ENCODE measurements at regions not wholly inside any gene's neighbourhood (a gene's known extent, or its start where the extent isn't known, plus 50 kb on each side); places are given as distances from the start of the nearest gene placed in this dataset.
A peak's percentile ranks its signal among the peaks of the same experiment; 100 is the strongest.

DNA sequence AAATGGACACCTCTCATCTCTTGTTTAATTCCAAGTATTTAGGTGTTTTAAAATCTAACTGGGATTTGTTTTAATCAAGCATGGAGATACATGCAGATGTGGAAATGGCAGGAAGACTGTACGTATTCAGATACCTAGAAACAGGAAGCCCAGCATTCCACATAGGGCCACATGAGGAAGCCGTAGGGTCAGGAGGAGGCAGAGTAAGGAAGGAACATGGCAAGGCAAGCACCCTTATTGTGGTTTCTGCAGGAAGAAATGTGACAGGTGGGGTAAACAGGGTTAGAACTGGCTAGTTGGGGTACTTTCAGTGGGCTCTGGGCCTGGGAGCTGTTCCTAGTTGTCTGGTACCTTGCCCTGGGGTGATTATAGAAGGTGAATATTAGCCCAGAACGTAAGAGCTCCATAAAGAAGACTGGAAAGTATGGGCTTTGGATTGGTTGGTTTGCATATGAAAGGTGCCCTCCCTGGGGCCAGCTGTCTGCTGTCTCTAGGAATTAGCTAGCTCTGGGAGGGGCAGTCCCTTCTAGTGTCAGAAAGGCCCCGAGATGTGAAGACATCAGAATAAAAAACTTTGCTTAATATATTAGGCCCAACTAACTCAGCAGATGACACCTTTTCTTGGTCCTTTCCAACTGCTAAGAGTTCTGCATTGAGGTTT, 107.7 kb upstream of the CADPS start:
- H3K27ac ChIP-seq (ENCODE audit: low read depth, low read length): no peak overlapping the region
- no CpG with 5 or more reads among the region's 4 CpGs for WGBS (ENCODE audit: extremely low coverage, insufficient coverage, insufficient read length)

DNA sequence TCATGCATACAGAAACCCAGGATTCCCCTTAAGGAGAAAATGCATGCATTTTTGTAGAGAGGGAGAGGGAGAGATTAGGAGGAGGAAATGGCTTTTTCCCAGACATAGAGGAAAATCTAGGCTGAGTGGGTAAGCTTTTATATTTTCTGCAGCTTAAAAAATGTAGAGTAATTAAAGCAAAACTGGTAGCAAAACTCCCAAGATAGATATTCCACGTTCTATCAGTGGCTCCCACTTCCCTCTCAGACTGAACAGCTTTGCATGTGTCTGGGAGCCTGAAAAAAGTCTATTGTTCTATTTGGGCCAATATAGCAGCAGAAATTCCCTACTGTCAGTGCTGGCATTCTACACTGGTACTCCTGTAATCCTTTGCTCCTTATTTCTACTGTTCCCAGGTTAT, 110.8 kb upstream of the CADPS start:
- Histone ChIP-seq H3K27ac (ENCODE audit: low read depth, low read length) (no peak overlapping the region), H4K8ac (ENCODE audit: low read depth, low read length) (no peak overlapping the region), H3K23ac (ENCODE audit: low read length) (no peak overlapping the region), H2BK120ac (ENCODE audit: insufficient read depth, low read length, poor library complexity) (no peak overlapping the region), H3K14ac (ENCODE audit: low read length) (no peak overlapping the region), H3K79me2 (ENCODE audit: control insufficient read depth, insufficient read depth, low read length, poor library complexity) (no peaks in the 10 kb centered on the region), H3K4ac (ENCODE audit: low read depth, low read length) (no peak overlapping the region), H3K4me1 (ENCODE audit: control insufficient read depth in 1 of 2, insufficient read depth in 2 of 2, low read length in 2 of 2) (peaks cover 5 to 6% of the 10 kb centered on the region in 2 experiments), H3K79me1 (ENCODE audit: low read length) (no peaks in the 10 kb centered on the region), H3K27me3 (ENCODE audit: insufficient read depth, low read length) (no peaks in the 10 kb centered on the region), H3K9me3 (ENCODE audit: insufficient read depth, low read depth, low read length) (no peaks in the 10 kb centered on the region), H3K4me2 (ENCODE audit: low read length) (no peak overlapping the region), H3K9ac (ENCODE audit: low read length) (no peak overlapping the region), H3K4me3 (ENCODE audit: low read depth, low read length) (no peak overlapping the region), H3K18ac (ENCODE audit: low read length) (no peak overlapping the region), H4K91ac (ENCODE audit: low read depth, low read length) (no peak overlapping the region), H3K36me3 (ENCODE audit: control insufficient read depth in 1 of 2, insufficient read depth in 2 of 2, low read length in 2 of 2) (no peaks in the 10 kb centered on the region), H2AFZ (ENCODE audit: insufficient read depth, low read length, poor library complexity) (no peak overlapping the region), H4K12ac (ENCODE audit: low read depth, low read length) (no peak overlapping the region), H2BK12ac (ENCODE audit: low read length) (no peak overlapping the region), H2AK5ac (ENCODE audit: low read length) (no peak overlapping the region), H2BK5ac (ENCODE audit: low read depth, low read length, poor library complexity) (no peak overlapping the region)
- no CpG with 5 or more reads among the region's 1 CpG for WGBS (ENCODE audit: extremely low coverage, insufficient coverage, insufficient read length)
- no peak for DNase-seq

More for the DNA sequence above, 107.7 kb upstream of the CADPS start:
- no peak overlapping the region for H2AK5ac ChIP-seq (ENCODE audit: low read length)
- no peak overlapping the region for H3K18ac ChIP-seq (ENCODE audit: low read length)
- no peak overlapping the region for H3K4me3 ChIP-seq (ENCODE audit: low read depth, low read length)
- H3K23ac ChIP-seq (ENCODE audit: low read length): no peak overlapping the region
- peaks cover 5 to 6% of the 10 kb centered on the region in 2 experiments for H3K4me1 ChIP-seq (ENCODE audit: control insufficient read depth in 1 of 2, insufficient read depth in 2 of 2, low read length in 2 of 2)
- H3K9ac ChIP-seq (ENCODE audit: low read length): no peak overlapping the region
- no peaks in the 10 kb centered on the region for H3K79me2 ChIP-seq (ENCODE audit: control insufficient read depth, insufficient read depth, low read length, poor library complexity)
- no peak overlapping the region for H2AFZ ChIP-seq (ENCODE audit: insufficient read depth, low read length, poor library complexity)
- no peaks in the 10 kb centered on the region for H3K36me3 ChIP-seq (ENCODE audit: control insufficient read depth in 1 of 2, insufficient read depth in 2 of 2, low read length in 2 of 2)
- H2BK5ac ChIP-seq (ENCODE audit: low read depth, low read length, poor library complexity): no peak overlapping the region
- no peak overlapping the region for H2BK120ac ChIP-seq (ENCODE audit: insufficient read depth, low read length, poor library complexity)
- no peaks in the 10 kb centered on the region for H3K79me1 ChIP-seq (ENCODE audit: low read length)
- H3K14ac ChIP-seq (ENCODE audit: low read length): no peak overlapping the region
- H4K8ac ChIP-seq (ENCODE audit: low read depth, low read length): no peak overlapping the region
- no peaks in the 10 kb centered on the region for H3K9me3 ChIP-seq (ENCODE audit: insufficient read depth, low read depth, low read length)
- no peaks in the 10 kb centered on the region for H3K27me3 ChIP-seq (ENCODE audit: insufficient read depth, low read length)
- no peak overlapping the region for H3K4me2 ChIP-seq (ENCODE audit: low read length)
- no peak overlapping the region for H3K4ac ChIP-seq (ENCODE audit: low read depth, low read length)
- no peak overlapping the region for H4K12ac ChIP-seq (ENCODE audit: low read depth, low read length)
- no peak overlapping the region for H4K91ac ChIP-seq (ENCODE audit: low read depth, low read length)
- peak in 1 of 2 donors; percentile 23 for DNase-seq
- no peak overlapping the region for H2BK12ac ChIP-seq (ENCODE audit: low read length)

DNA sequence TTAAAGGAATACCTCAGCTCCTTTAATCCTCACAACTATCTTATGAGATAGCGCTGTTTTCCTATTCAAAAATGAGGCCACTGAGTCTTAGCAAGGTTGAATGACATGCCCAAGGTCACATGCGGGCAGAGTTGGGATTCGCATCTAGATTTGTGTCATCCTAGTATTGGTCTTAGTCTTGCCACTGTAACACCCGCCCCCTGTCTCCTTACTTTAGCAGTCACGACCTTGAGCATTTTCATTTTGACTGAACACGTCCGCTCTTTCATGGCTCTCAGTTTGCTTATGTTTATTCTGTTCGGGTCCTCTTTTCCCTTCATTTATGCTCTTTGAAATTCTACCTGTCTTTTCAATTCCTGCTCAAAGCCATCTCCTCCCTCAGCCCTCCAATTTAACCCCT, 112.5 kb upstream of the CADPS start:
- H3K18ac ChIP-seq (ENCODE audit: low read length): no peak overlapping the region
- H4K91ac ChIP-seq (ENCODE audit: low read depth, low read length): no peak overlapping the region
- no peaks in the 10 kb centered on the region for H3K27me3 ChIP-seq (ENCODE audit: insufficient read depth, low read length)
- H3K4ac ChIP-seq (ENCODE audit: low read depth, low read length): no peak overlapping the region
- no peak overlapping the region for H4K12ac ChIP-seq (ENCODE audit: low read depth, low read length)
- no peaks in the 10 kb centered on the region for H3K9me3 ChIP-seq (ENCODE audit: insufficient read depth, low read depth, low read length)
- no peaks in the 10 kb centered on the region for H3K79me2 ChIP-seq (ENCODE audit: control insufficient read depth, insufficient read depth, low read length, poor library complexity)
- H2BK120ac ChIP-seq (ENCODE audit: insufficient read depth, low read length, poor library complexity): no peak overlapping the region
- no peak overlapping the region for H3K9ac ChIP-seq (ENCODE audit: low read length)
- no peaks in the 10 kb centered on the region for H3K79me1 ChIP-seq (ENCODE audit: low read length)
- no CpG with 5 or more reads among the region's 8 CpGs for WGBS (ENCODE audit: extremely low coverage, insufficient coverage, insufficient read length)
- H2BK12ac ChIP-seq (ENCODE audit: low read length): no peak overlapping the region
- no peak overlapping the region for H3K14ac ChIP-seq (ENCODE audit: low read length)
- no peak overlapping the region for H3K4me2 ChIP-seq (ENCODE audit: low read length)
- no peak overlapping the region for H4K8ac ChIP-seq (ENCODE audit: low read depth, low read length)
- H3K27ac ChIP-seq (ENCODE audit: low read depth, low read length): no peak overlapping the region
- peaks cover 2 to 6% of the 10 kb centered on the region in 2 experiments for H3K4me1 ChIP-seq (ENCODE audit: control insufficient read depth in 1 of 2, insufficient read depth in 2 of 2, low read length in 2 of 2)
- H2AFZ ChIP-seq (ENCODE audit: insufficient read depth, low read length, poor library complexity): no peak overlapping the region
- no peak overlapping the region for H2AK5ac ChIP-seq (ENCODE audit: low read length)
- H3K23ac ChIP-seq (ENCODE audit: low read length): no peak overlapping the region
- no peak overlapping the region for H3K4me3 ChIP-seq (ENCODE audit: low read depth, low read length)
- H3K36me3 ChIP-seq (ENCODE audit: control insufficient read depth in 1 of 2, insufficient read depth in 2 of 2, low read length in 2 of 2): no peaks in the 10 kb centered on the region
- H2BK5ac ChIP-seq (ENCODE audit: low read depth, low read length, poor library complexity): no peak overlapping the region
- DNase-seq: no peak

DNA sequence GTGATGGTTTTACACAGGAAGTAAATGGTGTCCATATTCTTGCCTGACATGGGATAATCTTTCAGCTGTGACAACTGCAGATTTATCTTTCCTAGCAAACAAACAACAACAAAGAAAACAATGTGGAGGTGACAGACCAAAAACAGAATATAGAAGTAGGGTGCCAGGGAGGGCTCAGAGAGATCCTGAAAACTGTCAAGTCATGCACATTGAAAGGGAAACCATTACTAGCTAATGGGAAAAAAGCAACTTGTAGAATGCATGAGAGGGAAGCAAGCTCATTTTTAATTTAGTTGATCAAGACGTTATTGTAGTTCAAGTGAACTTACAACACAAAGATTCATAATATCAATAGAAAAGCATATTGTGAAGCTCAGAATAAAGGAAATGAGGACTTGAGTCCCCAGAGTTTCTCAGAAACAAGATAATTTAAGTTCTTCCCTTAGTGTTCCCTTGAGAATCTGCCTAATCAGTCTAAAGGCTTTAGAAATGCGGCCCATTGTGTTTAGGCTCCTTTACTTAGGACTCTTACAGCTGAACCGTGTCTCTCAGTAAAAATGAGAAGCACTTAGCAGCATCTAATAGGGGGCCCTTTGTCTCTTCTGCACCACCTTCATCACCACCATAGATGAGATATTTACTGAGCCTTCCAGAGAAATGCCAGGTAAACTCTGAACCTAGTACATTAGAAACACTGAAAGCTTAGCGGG, 115.6 kb upstream of the CADPS start:
- no peak overlapping the region for H3K9ac ChIP-seq (ENCODE audit: low read length)
- no peak overlapping the region for H3K4me3 ChIP-seq (ENCODE audit: low read depth, low read length)
- H4K8ac ChIP-seq (ENCODE audit: low read depth, low read length): no peak overlapping the region
- no peak overlapping the region for H3K27ac ChIP-seq (ENCODE audit: low read depth, low read length)
- DNase-seq: no peak
- H3K4ac ChIP-seq (ENCODE audit: low read depth, low read length): no peak overlapping the region
- no peak overlapping the region for H2BK12ac ChIP-seq (ENCODE audit: low read length)
- no peak overlapping the region for H2AK5ac ChIP-seq (ENCODE audit: low read length)
- no CpG with 5 or more reads among the region's 4 CpGs for WGBS (ENCODE audit: extremely low coverage, insufficient coverage, insufficient read length)
- H3K27me3 ChIP-seq (ENCODE audit: insufficient read depth, low read length): no peaks in the 10 kb centered on the region
- H3K36me3 ChIP-seq (ENCODE audit: control insufficient read depth in 1 of 2, insufficient read depth in 2 of 2, low read length in 2 of 2): no peaks in the 10 kb centered on the region
- H4K12ac ChIP-seq (ENCODE audit: low read depth, low read length): no peak overlapping the region
- H2BK5ac ChIP-seq (ENCODE audit: low read depth, low read length, poor library complexity): no peak overlapping the region
- H4K91ac ChIP-seq (ENCODE audit: low read depth, low read length): no peak overlapping the region
- no peaks in the 10 kb centered on the region for H3K79me1 ChIP-seq (ENCODE audit: low read length)
- peaks cover 0 to 2% of the 10 kb centered on the region in 2 experiments for H3K4me1 ChIP-seq (ENCODE audit: control insufficient read depth in 1 of 2, insufficient read depth in 2 of 2, low read length in 2 of 2)
- H2AFZ ChIP-seq (ENCODE audit: insufficient read depth, low read length, poor library complexity): no peak overlapping the region
- H3K4me2 ChIP-seq (ENCODE audit: low read length): no peak overlapping the region
- H3K18ac ChIP-seq (ENCODE audit: low read length): no peak overlapping the region
- H2BK120ac ChIP-seq (ENCODE audit: insufficient read depth, low read length, poor library complexity): no peak overlapping the region
- H3K14ac ChIP-seq (ENCODE audit: low read length): no peak overlapping the region
- no peak overlapping the region for H3K23ac ChIP-seq (ENCODE audit: low read length)
- no peaks in the 10 kb centered on the region for H3K9me3 ChIP-seq (ENCODE audit: insufficient read depth, low read depth, low read length)
- H3K79me2 ChIP-seq (ENCODE audit: control insufficient read depth, insufficient read depth, low read length, poor library complexity): no peaks in the 10 kb centered on the region

Data from trophoblast cell (in vitro differentiated cells and primary cell).